Caco-2 (cell line): ENCODE measurements at regions not wholly inside any gene's neighbourhood (a gene's known extent, or its start where the extent isn't known, plus 50 kb on each side); places are given as distances from the start of the nearest gene placed in this dataset.

Experiments
- BruUV-seq: library from RNA; stranded (reverse); fragments of 400-500 nt; replicated peaks from 2 replicates; lab custom pipeline; 2021; lab: Mats Ljungman, UMichigan
- CTCF ChIA-PET: fragments of 300-600 bp; sonication (Branson Sonifier 250); formaldehyde crosslinking; loops from one replicate; lab custom pipeline; 2022; ENCODE audit warnings: antibody characterized with exemption; lab: Charles Lee
- POLR2A ChIA-PET: fragments of 300-600 bp; sonication (Branson Sonifier 250); formaldehyde crosslinking; loops from one replicate; lab custom pipeline; 2022; ENCODE audit warnings: antibody characterized with exemption; lab: Charles Lee
- DNase-seq, 2 experiments: peaks; one replicate each; pipeline versions ENCODE4 v3.0.0 to v3.0.0-alpha.2; 2020 to 2022
- H3K27me3 ChIP-seq: replicated peaks from 2 replicates; pipeline ENCODE4 v1.6.0; 2011; ENCODE audit warnings: low read length; ENCODE audit not compliant: control insufficient read depth, insufficient read depth
- H3K36me3 ChIP-seq: 2 replicates; pipeline ENCODE4 v1.5.1; 2011; ENCODE audit warnings: low read length; ENCODE audit not compliant: control insufficient read depth, insufficient read depth
- H3K4me1 ChIP-seq: fragments of 250-450 bp; sonication (Bioruptor Pico); 2 replicates; pipeline ENCODE4 v1.5.1; 2020; ENCODE audit warnings: mild to moderate bottlenecking
- H3K4me3 ChIP-seq: 2 replicates; pipeline ENCODE4 v1.5.1; 2011; ENCODE audit warnings: low read depth, mild to moderate bottlenecking, control low read depth, low read length
- H3K9me3 ChIP-seq: fragments of 250-450 bp; sonication (Bioruptor Pico); 2 replicates; pipeline ENCODE4 v1.5.1; 2020; ENCODE audit warnings: mild to moderate bottlenecking, moderate library complexity
- H3K27ac Mint-ChIP-seq: one replicate; pipeline ENCODE4 v1.8.0; 2022; ENCODE audit warnings: mixed read lengths; ENCODE audit not compliant: unreplicated experiment
- H3K27me3 Mint-ChIP-seq: one replicate; pipeline ENCODE4 v1.8.0; 2022; ENCODE audit warnings: mixed read lengths; ENCODE audit not compliant: insufficient read depth, unreplicated experiment
- H3K36me3 Mint-ChIP-seq: one replicate; pipeline ENCODE4 v1.8.0; 2022; ENCODE audit warnings: mild to moderate bottlenecking, mixed read lengths; ENCODE audit not compliant: insufficient read depth, unreplicated experiment
- H3K4me1 Mint-ChIP-seq: one replicate; pipeline ENCODE4 v1.8.0; 2022; ENCODE audit warnings: low read depth, mixed read lengths; ENCODE audit not compliant: unreplicated experiment
- H3K4me3 Mint-ChIP-seq: one replicate; pipeline ENCODE4 v1.8.0; 2022; ENCODE audit warnings: mild to moderate bottlenecking, moderate library complexity, mixed read lengths; ENCODE audit not compliant: unreplicated experiment
- H3K9me3 Mint-ChIP-seq: one replicate; pipeline ENCODE4 v1.8.0; 2022; ENCODE audit warnings: mixed read lengths; ENCODE audit not compliant: unreplicated experiment
- intact Hi-C: fragments of 100-400 bp; cut with micrococcal nuclease; formaldehyde crosslinking; loops from one replicate; pipeline ENCODE4 v1.10.0; 2022; ENCODE audit not compliant: unreplicated experiment
- TF ChIP-seq, protein P1 (sequence below), 2 experiments: fragments of 200-600 bp in 1 of 2; IDR thresholded peaks; 1 replicate in 1 of 2; 2 replicates in 1 of 2; pipeline versions ENCODE4 v1.5.1 to v1.8.0; 2011 to 2022; ENCODE audit warnings: antibody characterized with exemption in 1 of 2, control low read depth in 1 of 2, inconsistent platforms in 1 of 2, low read depth in 1 of 2, low read length in 1 of 2, mild to moderate bottlenecking in 1 of 2, moderate library complexity in 1 of 2; ENCODE audit not compliant: insufficient read depth in 1 of 2, severe bottlenecking in 1 of 2, unreplicated experiment in 1 of 2

DNA sequence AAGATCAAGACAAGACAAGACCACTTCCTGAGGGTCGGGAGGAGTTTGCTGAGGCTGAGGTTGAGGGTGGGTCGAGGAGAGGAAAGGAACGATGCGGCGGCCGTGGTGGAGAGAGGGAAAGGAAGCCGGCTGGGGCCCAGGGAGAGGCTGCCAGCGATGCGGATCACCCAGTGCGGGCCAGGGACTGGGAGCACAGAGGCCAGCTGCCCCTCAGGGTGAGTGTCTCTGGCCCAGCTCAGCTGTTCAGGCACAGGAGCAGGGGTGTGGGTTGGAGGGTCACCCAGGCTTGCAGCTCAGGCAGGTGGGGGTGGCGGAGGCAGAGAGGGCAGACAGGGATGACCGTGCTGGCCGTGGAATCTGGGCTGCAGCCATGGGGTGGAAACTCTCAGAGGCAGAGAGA is 99.5 kb downstream of the FGF18 start:
- TF ChIP-seq, protein P1, sequence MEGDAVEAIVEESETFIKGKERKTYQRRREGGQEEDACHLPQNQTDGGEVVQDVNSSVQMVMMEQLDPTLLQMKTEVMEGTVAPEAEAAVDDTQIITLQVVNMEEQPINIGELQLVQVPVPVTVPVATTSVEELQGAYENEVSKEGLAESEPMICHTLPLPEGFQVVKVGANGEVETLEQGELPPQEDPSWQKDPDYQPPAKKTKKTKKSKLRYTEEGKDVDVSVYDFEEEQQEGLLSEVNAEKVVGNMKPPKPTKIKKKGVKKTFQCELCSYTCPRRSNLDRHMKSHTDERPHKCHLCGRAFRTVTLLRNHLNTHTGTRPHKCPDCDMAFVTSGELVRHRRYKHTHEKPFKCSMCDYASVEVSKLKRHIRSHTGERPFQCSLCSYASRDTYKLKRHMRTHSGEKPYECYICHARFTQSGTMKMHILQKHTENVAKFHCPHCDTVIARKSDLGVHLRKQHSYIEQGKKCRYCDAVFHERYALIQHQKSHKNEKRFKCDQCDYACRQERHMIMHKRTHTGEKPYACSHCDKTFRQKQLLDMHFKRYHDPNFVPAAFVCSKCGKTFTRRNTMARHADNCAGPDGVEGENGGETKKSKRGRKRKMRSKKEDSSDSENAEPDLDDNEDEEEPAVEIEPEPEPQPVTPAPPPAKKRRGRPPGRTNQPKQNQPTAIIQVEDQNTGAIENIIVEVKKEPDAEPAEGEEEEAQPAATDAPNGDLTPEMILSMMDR (IDR thresholded peaks at IDR 0.05; ENCODE audit: insufficient read depth in 1 of 2, low read depth in 1 of 2, low read length in 1 of 2, severe bottlenecking in 1 of 2, unreplicated experiment in 1 of 2) = no peak
- DNase-seq = no peak
- Mint-ChIP-seq H3K36me3 (no peaks in the 10 kb centered on the region), H3K4me1 (peaks cover 7% of the 10 kb centered on the region), H3K27me3 (peaks cover 12% of the 10 kb centered on the region), H3K27ac (no peak overlapping the region), H3K9me3 (no peaks in the 10 kb centered on the region), H3K4me3 (no peak overlapping the region)
- CTCF ChIA-PET = no interaction called here
- Histone ChIP-seq H3K36me3 (no peaks in the 10 kb centered on the region), H3K9me3 (no peaks in the 10 kb centered on the region), H3K4me1 (peaks cover 20% of the 10 kb centered on the region), H3K4me3 (no peak overlapping the region), H3K27me3 (no peaks in the 10 kb centered on the region; the same call in 1 of the 2 replicates)
- intact Hi-C loops = no loop called here
- POLR2A ChIA-PET = no interaction called here
- BruUV-seq = no TSS peak

DNA sequence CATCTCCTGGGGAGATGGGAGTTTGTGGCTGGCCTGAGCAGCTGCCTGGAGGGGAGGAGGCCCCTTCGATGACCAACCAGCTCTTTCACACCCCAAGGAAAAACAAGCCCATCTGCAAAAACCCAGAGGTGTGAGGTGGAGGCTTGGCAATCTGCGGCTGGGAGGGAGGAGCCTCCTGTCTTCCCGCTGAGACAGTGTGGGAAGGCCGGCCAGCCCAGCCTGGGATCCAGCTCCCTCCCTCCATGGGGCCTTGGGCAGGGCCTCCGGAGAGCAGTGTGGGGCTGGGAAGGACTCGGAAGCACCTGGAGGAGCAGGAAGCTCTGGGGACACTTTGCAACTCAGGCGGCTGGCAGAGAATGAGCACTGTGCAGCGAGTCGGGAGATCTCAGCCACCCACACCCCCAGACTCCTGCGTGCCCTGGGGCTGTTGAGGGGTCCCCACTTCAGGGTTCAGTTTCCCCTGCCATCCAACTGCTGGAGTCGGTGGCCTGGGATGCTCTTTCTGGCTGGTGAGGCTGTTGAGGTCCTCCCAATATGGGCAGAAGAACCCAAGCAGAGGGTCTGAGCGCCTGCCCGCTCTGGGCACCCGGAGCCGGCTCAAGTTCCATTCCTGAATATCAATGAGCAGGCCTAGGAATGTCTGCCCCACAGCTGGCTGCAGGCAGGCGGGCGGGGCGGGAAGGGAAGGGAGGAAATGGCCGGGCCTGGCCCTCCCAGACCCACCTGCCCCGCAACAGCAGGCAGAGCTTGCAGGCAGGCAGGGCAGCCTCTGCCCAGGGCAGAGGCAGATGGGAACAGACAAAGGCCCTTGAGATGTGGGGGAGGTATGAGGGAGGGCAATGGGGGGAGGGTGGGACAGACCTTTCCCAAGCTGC is 101.1 kb downstream of the FGF18 start:
- Histone ChIP-seq H3K36me3 (no peaks in the 10 kb centered on the region), H3K9me3 (no peaks in the 10 kb centered on the region), H3K27me3 (no peaks in the 10 kb centered on the region; the same call in 1 of the 2 replicates), H3K4me3 (no peak overlapping the region), H3K4me1 (peaks cover 20% of the 10 kb centered on the region)
- H3K36me3 Mint-ChIP-seq = no peaks in the 10 kb centered on the region
- H3K27ac Mint-ChIP-seq = no peak overlapping the region
- H3K4me3 Mint-ChIP-seq = no peak overlapping the region
- intact Hi-C loops = no loop called here
- ChIA-PET POLR2A (no interaction called here), CTCF (interaction anchor here (0.6 kb wide), 1 partner anchor 478 kb away, joined by 3 read pairs; no protein-coding TSS in a partner anchor)
- no TSS peak for BruUV-seq
- TF ChIP-seq, protein P1 (IDR thresholded peaks at IDR 0.05; ENCODE audit: insufficient read depth in 1 of 2, low read depth in 1 of 2, low read length in 1 of 2, severe bottlenecking in 1 of 2, unreplicated experiment in 1 of 2) = no peak
- H3K27me3 Mint-ChIP-seq = peaks cover 8% of the 10 kb centered on the region
- peak in 1 of 2 experiments; percentile 50 for DNase-seq
- no peaks in the 10 kb centered on the region for H3K9me3 Mint-ChIP-seq
- peaks cover 7% of the 10 kb centered on the region for H3K4me1 Mint-ChIP-seq

DNA sequence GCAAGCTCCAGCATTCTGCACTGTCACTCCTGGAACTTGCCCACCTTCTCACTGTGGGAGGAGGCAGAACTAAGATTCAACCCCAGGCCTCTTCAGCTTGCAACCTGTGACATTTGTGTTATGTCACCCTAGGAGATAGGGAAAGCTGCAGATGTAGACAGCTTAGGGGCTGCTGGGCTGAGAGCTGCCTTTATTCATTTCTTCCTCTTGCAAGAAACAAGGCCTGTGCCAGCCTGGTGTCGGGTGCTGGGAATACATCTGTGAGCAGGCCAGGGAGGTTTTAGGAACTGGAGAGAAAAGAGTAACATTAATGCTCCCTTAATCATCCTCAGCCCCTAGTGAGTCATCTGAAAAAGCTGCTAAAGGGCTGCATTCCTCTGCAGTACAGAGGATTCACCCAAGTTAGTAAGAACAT is 101.8 kb downstream of the FGF18 start:
- H3K4me3 Mint-ChIP-seq = no peak overlapping the region
- ChIA-PET POLR2A (no interaction called here), CTCF (interaction anchor here (0.6 kb wide), 1 partner anchor 477 kb away, joined by 3 read pairs; no protein-coding TSS in a partner anchor)
- no peak overlapping the region for H3K27ac Mint-ChIP-seq
- Histone ChIP-seq H3K36me3 (no peaks in the 10 kb centered on the region), H3K4me3 (no peak overlapping the region), H3K27me3 (no peaks in the 10 kb centered on the region; the same call in 1 of the 2 replicates), H3K9me3 (no peaks in the 10 kb centered on the region), H3K4me1 (peaks cover 20% of the 10 kb centered on the region)
- TF ChIP-seq, protein P1 (IDR thresholded peaks at IDR 0.05; ENCODE audit: insufficient read depth in 1 of 2, low read depth in 1 of 2, low read length in 1 of 2, severe bottlenecking in 1 of 2, unreplicated experiment in 1 of 2) = no peak
- H3K36me3 Mint-ChIP-seq = no peaks in the 10 kb centered on the region
- H3K9me3 Mint-ChIP-seq = no peaks in the 10 kb centered on the region
- DNase-seq = no peak
- H3K27me3 Mint-ChIP-seq = peaks cover 11% of the 10 kb centered on the region
- peaks cover 7% of the 10 kb centered on the region for H3K4me1 Mint-ChIP-seq
- intact Hi-C loops = no loop called here
- no TSS peak for BruUV-seq
